A549 (cell line): ENCODE measurements at regions not wholly inside any gene's neighbourhood (a gene's known extent, or its start where the extent isn't known, plus 50 kb on each side); places are given as distances from the start of the nearest gene placed in this dataset.

ENCODE experiments used
- ATAC-seq, 2 experiments: fragments of 200-7000 bp in 1 of 2; fragments of >200 bp in 1 of 2; cut with Nextera tagmentation in 1 of 2; cut with Tn5 transposase in 1 of 2; 3 replicates each; pipeline versions ENCODE4 v1.8.0 to v1.9.1; 2018 to 2020; ENCODE audit warnings: mild to moderate bottlenecking in 1 of 2, moderate library complexity in 1 of 2
- CTCF ChIA-PET: fragments of 300-600 bp; sonication (Branson Sonifier 250); formaldehyde crosslinking; extraction: SDS; loops from one replicate; lab custom pipeline; 2021; ENCODE audit warnings: antibody characterized with exemption, inconsistent platforms; lab: Yijun Ruan, JAX
- POLR2A ChIA-PET: fragments of 350-600 bp; formaldehyde crosslinking; extraction: SDS; loops from one replicate; lab custom pipeline; 2021; ENCODE audit warnings: antibody characterized with exemption, inconsistent platforms; lab: Yijun Ruan, JAX
- DNase-seq, 2 experiments: peaks; one replicate each; pipeline versions ENCODE4 v3.0.0 to v3.0.0-alpha.2; 2011 to 2016; ENCODE audit warnings: low read depth in 1 of 2, low spot score in 1 of 2
- FAIRE-seq: peaks from 2 replicates; lab custom pipeline; 2011; peaks lifted over from hg19 to GRCh38; lab: Jason Lieb, UNC
- H3K27ac ChIP-seq, 2 experiments: fragments of >200 bp; sonication (Bioruptor Twin); formaldehyde crosslinking; 3 replicates each; pipeline ENCODE4 v1.5.1; 2016 to 2017
- H3K4me1 ChIP-seq: fragments of >200 bp; sonication (Bioruptor Twin); formaldehyde crosslinking; 3 replicates; pipeline ENCODE4 v1.6.1; 2016
- H3K4me2 ChIP-seq: fragments of >200 bp; sonication (Bioruptor Twin); formaldehyde crosslinking; 3 replicates; pipeline ENCODE4 v1.6.1; 2016
- H3K4me3 ChIP-seq: fragments of >200 bp; sonication (Bioruptor Twin); formaldehyde crosslinking; 3 replicates; pipeline ENCODE4 v1.5.1; 2016
- H3K9me3 ChIP-seq: fragments of >200 bp; sonication (Bioruptor Twin); formaldehyde crosslinking; 3 replicates; pipeline ENCODE4 v1.6.1; 2016
- BCL3 ChIP-seq: fragments of >200 bp; sonication (Bioruptor Twin); formaldehyde crosslinking; IDR thresholded peaks from 3 replicates; pipeline ENCODE4 v1.6.1; 2016
- BHLHE40 ChIP-seq: IDR thresholded peaks from 2 replicates; pipeline ENCODE4 v1.6.1; 2012; ENCODE audit warnings: low read depth, low read length, inconsistent platforms
- CBX8 ChIP-seq: fragments of 200-600 bp; sonication (generic); IDR thresholded peaks from 2 replicates; pipeline ENCODE4 v1.6.1; 2016
- CEBPB ChIP-seq, 2 experiments: fragments of >200 bp in 1 of 2; sonication (Bioruptor Twin) in 1 of 2; formaldehyde crosslinking in 1 of 2; IDR thresholded peaks; 2 replicates each; pipeline ENCODE4 v1.6.1; 2012 to 2016
- EHF ChIP-seq: fragments of 250-450 bp; sonication (Bioruptor Pico); IDR thresholded peaks from 2 replicates; pipeline ENCODE4 v1.5.0; 2020; ENCODE audit warnings: mild to moderate bottlenecking
- EHMT2 ChIP-seq: fragments of 200-600 bp; sonication (generic); IDR thresholded peaks from 2 replicates; pipeline ENCODE4 v1.6.1; 2016; ENCODE audit warnings: antibody characterized with exemption, low read depth, mild to moderate bottlenecking, moderate library complexity
- EP300 ChIP-seq, 2 experiments: fragments of >200 bp; sonication (Bioruptor Twin); formaldehyde crosslinking; IDR thresholded peaks; 2 replicates in 1 of 2; 3 replicates in 1 of 2; pipeline ENCODE4 v1.6.1; 2016 to 2017
- FOSL2 ChIP-seq, 2 experiments: fragments of 450-650 bp in 1 of 2; fragments of >200 bp in 1 of 2; sonication (Bioruptor Twin) in 1 of 2; formaldehyde crosslinking; IDR thresholded peaks; 2 replicates each; pipeline versions ENCODE4 v1.5.0 to v1.6.1; 2016 to 2020; ENCODE audit warnings: mild to moderate bottlenecking in 1 of 2, moderate library complexity in 1 of 2
- GATA3 ChIP-seq: IDR thresholded peaks from 2 replicates; pipeline ENCODE4 v1.6.1; 2012; ENCODE audit warnings: borderline replicate concordance
- HEYL ChIP-seq: fragments of 250-450 bp; sonication (Bioruptor Pico); IDR thresholded peaks from 2 replicates; pipeline ENCODE4 v1.8.0; 2021; ENCODE audit warnings: mild to moderate bottlenecking, moderate library complexity
- HMGXB4 ChIP-seq: fragments of 250-450 bp; sonication (Bioruptor Pico); IDR thresholded peaks from 2 replicates; pipeline ENCODE4 v1.5.0; 2021; ENCODE audit warnings: mild to moderate bottlenecking, moderate library complexity, borderline replicate concordance
- HOXB13 ChIP-seq: fragments of 250-450 bp; sonication (Bioruptor Pico); IDR thresholded peaks from 2 replicates; pipeline ENCODE4 v1.5.0; 2020; ENCODE audit warnings: low read depth, mild to moderate bottlenecking, moderate library complexity
- HOXB5 ChIP-seq: fragments of 250-450 bp; sonication (Bioruptor Pico); IDR thresholded peaks from 2 replicates; pipeline ENCODE4 v1.5.0; 2020; ENCODE audit warnings: mild to moderate bottlenecking, moderate library complexity
- JUN ChIP-seq, 2 experiments: fragments of >200 bp; sonication (Bioruptor Twin); formaldehyde crosslinking; IDR thresholded peaks; 2 replicates in 1 of 2; 3 replicates in 1 of 2; pipeline ENCODE4 v1.6.1; 2016 to 2017
- JUNB ChIP-seq: fragments of >200 bp; sonication (Bioruptor Twin); formaldehyde crosslinking; IDR thresholded peaks from 2 replicates; pipeline ENCODE4 v1.6.1; 2016
- KDM1A ChIP-seq: fragments of 200-600 bp; sonication (generic); IDR thresholded peaks from 2 replicates; pipeline ENCODE4 v1.6.1; 2016; ENCODE audit warnings: low read depth, mild to moderate bottlenecking
- MAX ChIP-seq: IDR thresholded peaks from 2 replicates; pipeline ENCODE4 v1.6.1; 2012
- MAZ ChIP-seq: fragments of 150-350 bp; IDR thresholded peaks from 2 replicates; pipeline ENCODE4 v1.6.1; 2014; ENCODE audit warnings: antibody characterized with exemption, low read depth, low read length, borderline replicate concordance
- NFE2L2 ChIP-seq: fragments of 150-350 bp; conservative IDR thresholded peaks from 2 replicates; pipeline ENCODE4 v1.6.1; 2014; ENCODE audit warnings: low read length
- NPAS2 ChIP-seq: fragments of 250-450 bp; sonication (Bioruptor Pico); IDR thresholded peaks from 2 replicates; pipeline ENCODE4 v1.8.0; 2022; ENCODE audit warnings: mild to moderate bottlenecking, moderate library complexity, borderline replicate concordance
- PBX3 ChIP-seq: IDR thresholded peaks from 2 replicates; pipeline ENCODE4 v1.6.1; 2012
- PHF8 ChIP-seq: fragments of 200-600 bp; sonication (generic); IDR thresholded peaks from 2 replicates; pipeline ENCODE4 v1.6.1; 2016; ENCODE audit warnings: low read depth, mild to moderate bottlenecking, antibody characterized with exemption, moderate library complexity, borderline replicate concordance
- POLR2AphosphoS2 ChIP-seq: conservative IDR thresholded peaks from 2 replicates; pipeline ENCODE4 v1.6.1; 2012; ENCODE audit warnings: low read length, improper control_type of control experiment, inconsistent platforms
- RAD21 ChIP-seq, 2 experiments: fragments of >200 bp in 1 of 2; sonication (Bioruptor Twin) in 1 of 2; formaldehyde crosslinking in 1 of 2; IDR thresholded peaks in 1 of 2; conservative IDR thresholded peaks in 1 of 2; 2 replicates in 1 of 2; 3 replicates in 1 of 2; pipeline ENCODE4 v1.6.1; 2012 to 2018; ENCODE audit warnings: inconsistent platforms in 1 of 2
- RCOR1 ChIP-seq: fragments of 150-350 bp; IDR thresholded peaks from 2 replicates; pipeline ENCODE4 v1.6.1; 2014; ENCODE audit warnings: antibody characterized with exemption, low read length, low read depth
- SMC3 ChIP-seq: fragments of >200 bp; sonication (Bioruptor Twin); formaldehyde crosslinking; IDR thresholded peaks from 3 replicates; pipeline ENCODE4 v1.6.1; 2018; ENCODE audit warnings: inconsistent platforms
- SREBF2 ChIP-seq: fragments of 450-650 bp; IDR thresholded peaks from 2 replicates; pipeline ENCODE4 v1.6.1; 2014; ENCODE audit warnings: mild to moderate bottlenecking, moderate library complexity
- TFCP2L1 ChIP-seq: fragments of 250-450 bp; sonication (Bioruptor Pico); IDR thresholded peaks from 2 replicates; pipeline ENCODE4 v1.5.0; 2021; ENCODE audit warnings: mild to moderate bottlenecking
- ZC3H11A ChIP-seq: fragments of 450-650 bp; IDR thresholded peaks from 2 replicates; pipeline ENCODE4 v1.6.1; 2014; ENCODE audit warnings: antibody characterized with exemption, mild to moderate bottlenecking
- ZFP36 ChIP-seq: fragments of 450-650 bp; IDR thresholded peaks from 2 replicates; pipeline ENCODE4 v1.6.1; 2014; ENCODE audit warnings: borderline replicate concordance; ENCODE audit not compliant: partially characterized antibody
- ZSCAN20 ChIP-seq: fragments of 250-450 bp; sonication (Bioruptor Pico); IDR thresholded peaks from 2 replicates; pipeline ENCODE4 v1.8.0; 2022; ENCODE audit warnings: mild to moderate bottlenecking, moderate library complexity
- WGBS: methylation state at CpG from one replicate; pipeline ENCODE4 v1.1.6; 2017; ENCODE audit errors: missing lambda C conversion rate; 5-methylcytosine and 5-hydroxymethylcytosine counted together

DNA sequence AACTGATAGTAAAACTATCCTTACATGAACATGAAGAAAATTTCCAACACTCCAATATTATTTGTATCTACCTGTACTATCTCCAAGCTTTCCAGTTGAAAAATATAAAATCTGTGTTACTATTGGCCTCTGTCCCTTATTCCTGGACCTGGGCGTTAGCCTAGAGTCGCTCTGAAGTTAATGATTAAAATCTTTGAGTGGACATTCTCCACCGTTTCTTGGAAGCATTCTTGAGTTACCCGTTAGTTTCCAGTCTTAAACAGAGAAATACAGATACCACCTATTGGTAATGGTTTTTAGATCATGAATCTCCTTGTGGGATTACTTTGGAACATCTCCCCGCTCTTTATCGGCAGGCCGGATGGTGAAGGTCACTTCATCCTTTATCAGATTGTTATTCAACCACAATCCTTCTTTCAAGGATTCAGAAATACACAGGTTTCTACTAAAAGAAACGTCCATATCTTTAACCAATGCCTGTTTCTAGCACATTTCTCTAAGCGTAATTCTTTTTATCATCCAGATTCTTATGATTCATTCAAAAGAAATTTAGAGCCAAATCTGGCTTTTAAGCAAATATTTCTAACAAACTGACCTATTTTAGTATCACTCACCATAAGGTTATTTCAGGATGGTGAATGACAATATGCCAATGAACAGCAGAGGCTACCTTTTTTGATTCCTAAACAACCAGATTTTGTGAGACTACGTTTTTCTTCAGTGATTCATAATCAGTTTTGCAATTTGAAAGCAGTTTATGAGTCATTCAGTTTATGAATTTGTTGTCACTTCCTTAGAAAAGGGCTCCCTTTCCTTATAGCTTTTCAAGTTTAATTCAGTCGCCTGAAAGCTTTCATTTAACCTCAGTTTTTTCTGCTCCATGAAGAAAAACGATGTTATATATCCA is 70.2 kb upstream of the ERRFI1 start:
- Histone ChIP-seq H3K9me3 (no peaks in the 10 kb centered on the region), H3K4me1 (peaks cover 66% of the 10 kb centered on the region), H3K4me2 (peak overlapping the region; percentile 85), H3K4me3 (no peak overlapping the region), H3K27ac (peak overlapping the region; percentile 94 to 95)
- FAIRE-seq (no peak), DNase-seq (peak in 1 of 2 experiments; percentile 81), ATAC-seq (peak; percentile 54 to 69; a peak in 5 of 6 replicates)
- WGBS = 2% methylated on average over 12 of the region's 12 CpGs
- POLR2A ChIA-PET = interaction anchor here (0.6 to 1.7 kb wide), 3 partner anchors 56 to 555 kb away, joined by 3 to 5 read pairs (median 5); no protein-coding TSS in a partner anchor
- CTCF ChIA-PET = interaction anchor here (1.6 kb wide), 1 partner anchor 218 kb away, joined by 7 read pairs; no protein-coding TSS in a partner anchor
- TF ChIP-seq KDM1A = no peak
- no peak for TF ChIP-seq ZFP36
- no peak for TF ChIP-seq PBX3
- TF ChIP-seq EP300 (IDR thresholded peaks at IDR 0.05) = peak in 1 of 2 experiments; percentile 32; a peak in 1 of 5 replicates
- no peak for TF ChIP-seq HOXB13 (CRISPR knock-in tag)
- peak; percentile 62; the same call in 1 of the 2 replicates for TF ChIP-seq HOXB5
- TF ChIP-seq FOSL2 (IDR thresholded peaks at IDR 0.05) = peak; percentile 93
- peak; percentile 99 for TF ChIP-seq FOSL2 (CRISPR knock-in tag; IDR thresholded peaks at IDR 0.05)
- no peak for TF ChIP-seq POLR2AphosphoS2
- no peak for TF ChIP-seq RCOR1
- TF ChIP-seq CEBPB (IDR thresholded peaks at IDR 0.05) = peak; percentile 70 to 90
- peak; percentile 23; the same call in 1 of the 3 replicates for TF ChIP-seq BCL3
- TF ChIP-seq HEYL (CRISPR knock-in tag) = no peak
- no peak for TF ChIP-seq NFE2L2
- TF ChIP-seq SMC3 = peak; percentile 43; the same call in 1 of the 3 replicates
- TF ChIP-seq GATA3 = peak; percentile 47; the same call in 1 of the 2 replicates
- TF ChIP-seq NPAS2 (CRISPR knock-in tag) = no peak
- no peak for TF ChIP-seq PHF8
- peak; percentile 91 for TF ChIP-seq JUNB
- TF ChIP-seq RAD21 (conservative IDR thresholded peaks at IDR 0.05 in 1 of 2, IDR thresholded peaks at IDR 0.05 in 1 of 2) = peak in 1 of 2 experiments; percentile 41; a peak in 2 of 5 replicates
- TF ChIP-seq JUN (IDR thresholded peaks at IDR 0.05) = peak; percentile 11 to 55; a peak in 1 of 5 replicates

DNA sequence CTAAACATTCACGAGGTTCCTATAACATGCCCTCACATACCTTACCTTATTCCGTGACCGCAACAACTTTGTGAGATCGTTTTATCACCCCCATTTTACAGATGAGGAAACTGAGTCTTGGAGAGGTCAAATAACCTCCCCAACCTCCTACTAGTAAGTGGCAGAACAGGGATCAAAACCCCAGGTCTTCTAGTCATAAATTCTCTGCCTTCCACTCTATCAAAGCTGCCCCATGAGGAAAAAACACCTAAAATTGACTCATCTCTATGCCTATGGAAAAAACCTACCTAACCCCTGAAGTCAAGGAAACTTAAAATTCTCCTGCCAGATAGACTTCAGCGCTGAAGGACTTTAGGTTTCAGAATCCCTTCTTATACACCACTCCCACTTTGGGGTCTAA is 69.5 kb upstream of the ERRFI1 start:
- FAIRE-seq (no peak), DNase-seq (no peak)
- TF ChIP-seq EHF (no peak), POLR2AphosphoS2 (no peak), TFCP2L1 (CRISPR knock-in tag) (no peak), MAZ (no peak), HMGXB4 (CRISPR knock-in tag) (no peak), BHLHE40 (no peak), SMC3 (no peak), GATA3 (no peak), HOXB5 (0 out of 2 replicates have a peak, but pooled peaks have one; percentile 5), CBX8 (no peak), RCOR1 (no peak), SREBF2 (no peak), ZSCAN20 (CRISPR knock-in tag) (0 out of 2 replicates have a peak, but pooled peaks have one; percentile 19), ZC3H11A (no peak), EHMT2 (no peak), NPAS2 (CRISPR knock-in tag) (no peak), MAX (no peak)

More for the DNA sequence above, 69.5 kb upstream of the ERRFI1 start:
- Histone ChIP-seq H3K4me1 (peaks cover 74% of the 10 kb centered on the region), H3K27ac (peak overlapping the region; percentile 94 to 95), H3K4me3 (no peak overlapping the region), H3K4me2 (peak overlapping the region; percentile 85), H3K9me3 (no peaks in the 10 kb centered on the region)
- no peak; a peak in 1 of 6 replicates for ATAC-seq
- ChIA-PET POLR2A (interaction anchor here (0.6 to 1.2 kb wide), 2 partner anchors 35 to 79 kb away, joined by 4 to 7 read pairs; no protein-coding TSS in a partner anchor), CTCF (interaction anchor here (1.4 kb wide), 1 partner anchor 34 kb away, joined by 3 read pairs; no protein-coding TSS in a partner anchor)
- WGBS = 57% methylated on average over 5 of the region's 5 CpGs
